Left hindlimb (tissue), 1 donor: ENCODE measurements at regions not wholly inside any gene's neighbourhood (a gene's known extent, or its start where the extent isn't known, plus 50 kb on each side); places are given as distances from the start of the nearest gene placed in this dataset.
"Not testable (repeated sequence)": the region's sequence is repeated elsewhere in the genome, so short reads cannot be mapped to it uniquely, and the experiment has no call there.

ENCODE experiments used
- DNase-seq: peaks from one replicate; pipeline ENCODE4 v3.0.0-alpha.2; 2018

- no peak for DNase-seq
These were observed 184.1 kb downstream of the C1D start for GRCh38 chr2:67878743-67879142.

GRCh38 chr2:67879586-67880290, 183.1 kb downstream of the C1D start:
- no peak for DNase-seq

GRCh38 chr2:67880291-67880761, 182.5 kb downstream of the C1D start:
- DNase-seq = no peak

- DNase-seq = peak; percentile 58
These were observed 181.0 kb downstream of the C1D start for GRCh38 chr2:67881816-67882215.

GRCh38 chr2:67883316-67884087, 179.3 kb downstream of the C1D start:
- DNase-seq = no peak

GRCh38 chr2:67888351-67889005, 174.3 kb downstream of the C1D start:
- peak; percentile 72 for DNase-seq

GRCh38 chr2:67889056-67889455, 173.7 kb downstream of the C1D start:
- DNase-seq = peak; percentile 41

GRCh38 chr2:67891642-67892041, 171.2 kb downstream of the C1D start:
- DNase-seq = no peak

- no peak for DNase-seq
These were observed 170.4 kb downstream of the C1D start for GRCh38 chr2:67892339-67892846.

- no peak for DNase-seq
These were observed 167.4 kb downstream of the C1D start for GRCh38 chr2:67895227-67895941.

- no peak for DNase-seq
These were observed 166.7 kb downstream of the C1D start for GRCh38 chr2:67896076-67896475.

- DNase-seq = no peak
These were observed 166.3 kb downstream of the C1D start for GRCh38 chr2:67896476-67896875.

GRCh38 chr2:67898595-67898994, 164.2 kb downstream of the C1D start:
- no peak for DNase-seq

GRCh38 chr2:67899187-67899586, 163.6 kb downstream of the C1D start:
- DNase-seq = no peak

GRCh38 chr2:67900826-67901225, 162.0 kb downstream of the C1D start:
- no peak for DNase-seq

GRCh38 chr2:67904566-67904965, 158.2 kb downstream of the C1D start:
- no peak for DNase-seq

GRCh38 chr2:67904966-67905365, 157.8 kb downstream of the C1D start:
- no peak for DNase-seq

GRCh38 chr2:67906547-67906946, 156.3 kb downstream of the C1D start:
- not testable (repeated sequence) for DNase-seq

GRCh38 chr2:67917332-67918054, 145.3 kb downstream of the C1D start:
- DNase-seq = no peak

- DNase-seq = no peak
These were observed 144.3 kb downstream of the C1D start for GRCh38 chr2:67918471-67918870.

- DNase-seq = no peak
These were observed 143.3 kb downstream of the C1D start for GRCh38 chr2:67919490-67919889.
